ENCODE measurements at regions not wholly inside any gene's neighbourhood (a gene's known extent, or its start where the extent isn't known, plus 50 kb on each side); places are given as distances from the start of the nearest gene placed in this dataset.

- TF ChIP-seq MYC (IDR thresholded peaks at IDR 0.05; ENCODE audit: low read depth, low read length): no peak
- TF ChIP-seq POLR2A (IDR thresholded peaks at IDR 0.05; ENCODE audit: low read depth, low read length): no peak
- TF ChIP-seq CTCF (IDR thresholded peaks at IDR 0.05; ENCODE audit: extremely low read depth in 1 of 2, insufficient read depth in 1 of 2, low read depth in 1 of 2, low read length in 2 of 2): no peak
- no peak for TF ChIP-seq POLR2AphosphoS5 (IDR thresholded peaks at IDR 0.05; ENCODE audit: insufficient read depth, low read depth, low read length)
- TF ChIP-seq GATA2 (IDR thresholded peaks at IDR 0.05; ENCODE audit: insufficient read depth, insufficient read length, low read depth, low read length): no peak
- TF ChIP-seq JUN (IDR thresholded peaks at IDR 0.05; ENCODE audit: borderline replicate concordance, insufficient read depth, insufficient read length, low read depth): no peak
- TF ChIP-seq EZH2 (IDR thresholded peaks at IDR 0.05; ENCODE audit: borderline replicate concordance, low read depth, low read length, severe bottlenecking): no peak
- TF ChIP-seq MAX (IDR thresholded peaks at IDR 0.05; ENCODE audit: insufficient read depth, insufficient read length): no peak
- TF ChIP-seq FOS (IDR thresholded peaks at IDR 0.05; ENCODE audit: borderline replicate concordance, insufficient read depth, low read length): no peak
Measured at GRCh38 chr5:2515180-2515764, 236.2 kb downstream of the IRX2 start.

Measured in endothelial cell of umbilical vein (primary cell).